Type B pancreatic cell (in vitro differentiated cells): ENCODE measurements at regions not wholly inside any gene's neighbourhood (a gene's known extent, or its start where the extent isn't known, plus 50 kb on each side); places are given as distances from the start of the nearest gene placed in this dataset.

Experiments used
- DNase-seq: peaks from one replicate; pipeline ENCODE4 v3.0.0; 2021; ENCODE audit warnings: mixed read lengths; ENCODE audit not compliant: unreplicated experiment; ENCODE audit errors: extremely low spot score
- H3K27ac Mint-ChIP-seq: 2 replicates; pipeline ENCODE4 v1.8.0; 2021; ENCODE audit warnings: mild to moderate bottlenecking, mixed read lengths
- H3K27me3 Mint-ChIP-seq: 2 replicates; pipeline ENCODE4 v1.8.0; 2021; ENCODE audit warnings: mixed read lengths
- H3K36me3 Mint-ChIP-seq: 2 replicates; pipeline ENCODE4 v1.8.0; 2021; ENCODE audit warnings: mixed read lengths
- H3K4me1 Mint-ChIP-seq: one replicate; pipeline ENCODE4 v1.8.0; 2021; ENCODE audit warnings: mixed read lengths; ENCODE audit not compliant: unreplicated experiment
- H3K4me3 Mint-ChIP-seq: 2 replicates; pipeline ENCODE4 v1.8.0; 2021; ENCODE audit warnings: mild to moderate bottlenecking, mixed read lengths
- H3K9me3 Mint-ChIP-seq: 2 replicates; pipeline ENCODE4 v1.8.0; 2021; ENCODE audit warnings: mixed read lengths
- CTCF ChIP-seq: fragments of 200-600 bp; sonication (generic); conservative IDR thresholded peaks from 2 replicates; pipeline ENCODE4 v1.5.0; 2021; ENCODE audit warnings: antibody characterized with exemption, mild to moderate bottlenecking

GRCh38 chr10:71007516-71007915 is 119.2 kb upstream of the PCBD1 start:
- no peaks in the 10 kb centered on the region for H3K9me3 Mint-ChIP-seq
- no peak for TF ChIP-seq CTCF
- H3K36me3 Mint-ChIP-seq: no peaks in the 10 kb centered on the region
- no peak overlapping the region for H3K4me3 Mint-ChIP-seq
- H3K27me3 Mint-ChIP-seq: peaks cover 33% of the 10 kb centered on the region
- H3K27ac Mint-ChIP-seq: no peak overlapping the region
- peaks cover 11% of the 10 kb centered on the region for H3K4me1 Mint-ChIP-seq
- DNase-seq: no peak

- Mint-ChIP-seq H3K36me3 (no peaks in the 10 kb centered on the region), H3K4me3 (no peak overlapping the region), H3K27ac (no peak overlapping the region), H3K9me3 (no peaks in the 10 kb centered on the region), H3K4me1 (peaks cover 11% of the 10 kb centered on the region), H3K27me3 (peaks cover 32% of the 10 kb centered on the region)
- no peak for TF ChIP-seq CTCF
- DNase-seq: no peak
Observed at GRCh38 chr10:71008150-71008549, 119.8 kb upstream of the PCBD1 start.

- Mint-ChIP-seq H3K4me1 (peaks cover 11% of the 10 kb centered on the region), H3K4me3 (no peak overlapping the region), H3K27ac (no peak overlapping the region), H3K9me3 (no peaks in the 10 kb centered on the region), H3K36me3 (no peaks in the 10 kb centered on the region), H3K27me3 (peaks cover 29% of the 10 kb centered on the region)
- no peak for TF ChIP-seq CTCF
- DNase-seq: no peak
Observed at GRCh38 chr10:71009126-71009525, 120.8 kb upstream of the PCBD1 start.

- TF ChIP-seq CTCF: no peak
- Mint-ChIP-seq H3K36me3 (no peaks in the 10 kb centered on the region), H3K27ac (no peak overlapping the region), H3K4me3 (no peak overlapping the region), H3K9me3 (no peaks in the 10 kb centered on the region), H3K4me1 (peaks cover 14% of the 10 kb centered on the region), H3K27me3 (peaks cover 33% of the 10 kb centered on the region)
- DNase-seq: no peak
Observed at GRCh38 chr10:71010730-71011129, 122.4 kb upstream of the PCBD1 start.

- Mint-ChIP-seq H3K36me3 (no peaks in the 10 kb centered on the region), H3K9me3 (no peaks in the 10 kb centered on the region), H3K4me3 (no peak overlapping the region), H3K27me3 (peaks cover 34% of the 10 kb centered on the region), H3K27ac (no peak overlapping the region), H3K4me1 (peaks cover 14% of the 10 kb centered on the region)
- no peak for DNase-seq
- no peak for TF ChIP-seq CTCF
Observed at GRCh38 chr10:71011141-71011540, 122.8 kb upstream of the PCBD1 start.
